Activated CD4-positive, alpha-beta T cell treated with anti-CD3 and anti-CD28 coated beads, Interleukin-2, amount 50 U/mL, for 24 hours (primary cell): ENCODE measurements at regions not wholly inside any gene's neighbourhood (a gene's known extent, or its start where the extent isn't known, plus 50 kb on each side); places are given as distances from the start of the nearest gene placed in this dataset.

ENCODE experiments used
- DNase-seq, 2 donors: peaks; one replicate each; pipeline ENCODE4 v3.0.0-alpha.2; 2020; ENCODE audit warnings: low read depth in 1 of 2, low spot score in 1 of 2

- DNase-seq = no peak
Observed at GRCh38 chr3:72568083-72568482, 280.2 kb downstream of the SHQ1 start.

- no peak for DNase-seq
Observed at GRCh38 chr3:72567474-72567873, 280.8 kb downstream of the SHQ1 start.

GRCh38 chr3:72565593-72565992 lies 282.7 kb downstream of the SHQ1 start:
- no peak for DNase-seq

GRCh38 chr3:72563690-72564370 lies 284.4 kb downstream of the SHQ1 start:
- no peak for DNase-seq

GRCh38 chr3:72560846-72561675 lies 287.2 kb downstream of the SHQ1 start:
- no peak for DNase-seq

- DNase-seq = no peak
Observed at GRCh38 chr3:72559385-72559784, 288.9 kb downstream of the SHQ1 start.

GRCh38 chr3:72558001-72558400 lies 290.2 kb downstream of the SHQ1 start:
- DNase-seq = no peak

- no peak for DNase-seq
Observed at GRCh38 chr3:72555714-72556113, 292.5 kb downstream of the SHQ1 start.

GRCh38 chr3:72554689-72555088 lies 293.6 kb downstream of the SHQ1 start:
- no peak for DNase-seq

- no peak for DNase-seq
Observed at GRCh38 chr3:72553298-72553697, 294.9 kb downstream of the SHQ1 start.

- no peak for DNase-seq
Observed at GRCh38 chr3:72550582-72551262, 297.5 kb downstream of the SHQ1 start.

- no peak for DNase-seq
Observed at GRCh38 chr3:72549761-72550581, 298.3 kb downstream of the SHQ1 start.

- DNase-seq = no peak
Observed at GRCh38 chr3:72548981-72549380, 299.3 kb downstream of the SHQ1 start.

- no peak for DNase-seq
Observed at GRCh38 chr3:72548461-72548860, 299.8 kb downstream of the SHQ1 start.

GRCh38 chr3:72547183-72547582 lies 301.1 kb downstream of the SHQ1 start:
- DNase-seq = no peak

- DNase-seq = no peak
Observed at GRCh38 chr3:72544239-72544638, 304.0 kb downstream of the SHQ1 start.

GRCh38 chr3:72543246-72543645 lies 305.0 kb downstream of the SHQ1 start:
- DNase-seq = no peak

- no peak for DNase-seq
Observed at GRCh38 chr3:72542781-72543180, 305.5 kb downstream of the SHQ1 start.

- DNase-seq = no peak
Observed at GRCh38 chr3:72539856-72540255, 308.4 kb downstream of the SHQ1 start.

GRCh38 chr3:72538070-72538745 lies 310.0 kb downstream of the SHQ1 start:
- peak in 1 of 2 donors; percentile 14 for DNase-seq

GRCh38 chr3:72537448-72537847 lies 310.8 kb downstream of the SHQ1 start:
- DNase-seq = no peak
